Lower lobe of right lung (tissue), 2 donors: ENCODE measurements at regions not wholly inside any gene's neighbourhood (a gene's known extent, or its start where the extent isn't known, plus 50 kb on each side); places are given as distances from the start of the nearest gene placed in this dataset.

Experiments
- ATAC-seq, 2 donors: fragments of 200-7000 bp; cut with Tn5 transposase; one replicate each; pipeline ENCODE4 v1.9.1; 2020 to 2022; ENCODE audit warnings: mild to moderate bottlenecking in 2 of 2, moderate library complexity in 2 of 2
- DNase-seq: peaks from one replicate; pipeline ENCODE4 v3.0.0-alpha.2; 2020
- H3K27ac ChIP-seq: fragments of 200-600 bp; one replicate; pipeline ENCODE4 v1.8.0; 2022
- H3K27me3 ChIP-seq: fragments of 200-600 bp; one replicate; pipeline ENCODE4 v1.8.0; 2022; ENCODE audit warnings: low read depth
- H3K36me3 ChIP-seq: fragments of 200-600 bp; one replicate; pipeline ENCODE4 v1.8.0; 2022; ENCODE audit warnings: mild to moderate bottlenecking
- H3K4me1 ChIP-seq: fragments of 200-600 bp; one replicate; pipeline ENCODE4 v1.8.0; 2022
- H3K4me3 ChIP-seq: fragments of 200-600 bp; one replicate; pipeline ENCODE4 v1.8.0; 2022; ENCODE audit warnings: mild to moderate bottlenecking
- H3K9me3 ChIP-seq: fragments of 200-600 bp; one replicate; pipeline ENCODE4 v1.8.0; 2022
- CTCF ChIP-seq: fragments of 200-600 bp; IDR thresholded peaks from one replicate; pipeline ENCODE4 v1.8.0; 2022; ENCODE audit warnings: antibody characterized with exemption, mild to moderate bottlenecking
- intact Hi-C: fragments of 100-400 bp; cut with DNase I; formaldehyde crosslinking; loops from one replicate; pipeline ENCODE4 v1.11.0; 2022
- donor health status: DM: no; HTN: yes; CAD: no; lungs with severe emphysema.

DNA sequence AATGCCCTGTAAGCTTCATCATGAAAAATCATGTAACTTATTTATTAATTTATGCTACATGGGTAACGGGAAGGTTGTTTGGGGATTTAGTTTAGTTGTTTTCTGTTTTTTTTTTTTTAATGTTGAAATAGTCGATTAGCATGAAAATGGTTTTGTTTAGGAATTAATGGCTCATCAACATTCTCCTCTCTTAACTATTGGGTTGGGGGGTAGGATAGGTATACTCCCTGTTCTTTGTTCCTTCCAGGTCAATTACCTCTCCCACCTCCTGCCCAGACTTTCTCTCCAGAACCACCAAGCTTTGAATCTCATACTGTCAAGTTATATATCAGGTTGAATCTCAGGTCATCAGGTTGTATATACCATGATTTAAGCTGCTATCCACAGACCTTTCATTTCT, 568.7 kb upstream of the DSEL start:
- Histone ChIP-seq H3K27me3 (no peaks in the 10 kb centered on the region), H3K4me1 (no peaks in the 10 kb centered on the region), H3K9me3 (no peaks in the 10 kb centered on the region), H3K4me3 (no peak overlapping the region), H3K27ac (no peak overlapping the region), H3K36me3 (no peaks in the 10 kb centered on the region)
- intact Hi-C loops: no loop called here
- ATAC-seq (no peak), DNase-seq (no peak)
- TF ChIP-seq CTCF: no peak

DNA sequence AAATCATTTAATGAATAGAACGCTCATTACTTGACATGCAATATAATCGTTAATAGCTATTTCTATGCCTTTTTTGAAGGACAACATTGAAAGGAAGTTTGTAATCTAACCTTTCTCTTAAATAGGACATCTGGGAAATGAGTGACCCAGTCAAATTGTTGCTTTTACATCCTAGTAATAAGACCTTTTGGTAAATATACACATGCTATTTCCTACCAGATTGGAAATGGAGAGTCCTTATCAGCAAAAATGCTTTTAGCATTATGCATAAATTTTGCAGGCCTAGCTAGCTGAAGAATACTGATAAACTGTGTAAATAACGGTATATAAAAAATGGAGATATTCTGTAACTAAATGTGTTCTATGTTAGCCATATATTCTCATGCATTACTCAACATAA, 567.3 kb upstream of the DSEL start:
- DNase-seq (no peak), ATAC-seq (no peak)
- no peaks in the 10 kb centered on the region for H3K27me3 ChIP-seq
- no peak overlapping the region for H3K27ac ChIP-seq
- no peak for TF ChIP-seq CTCF
- intact Hi-C loops: no loop called here
- H3K9me3 ChIP-seq: no peaks in the 10 kb centered on the region
- H3K4me1 ChIP-seq: no peaks in the 10 kb centered on the region
- H3K36me3 ChIP-seq: no peaks in the 10 kb centered on the region
- H3K4me3 ChIP-seq: no peak overlapping the region

DNA sequence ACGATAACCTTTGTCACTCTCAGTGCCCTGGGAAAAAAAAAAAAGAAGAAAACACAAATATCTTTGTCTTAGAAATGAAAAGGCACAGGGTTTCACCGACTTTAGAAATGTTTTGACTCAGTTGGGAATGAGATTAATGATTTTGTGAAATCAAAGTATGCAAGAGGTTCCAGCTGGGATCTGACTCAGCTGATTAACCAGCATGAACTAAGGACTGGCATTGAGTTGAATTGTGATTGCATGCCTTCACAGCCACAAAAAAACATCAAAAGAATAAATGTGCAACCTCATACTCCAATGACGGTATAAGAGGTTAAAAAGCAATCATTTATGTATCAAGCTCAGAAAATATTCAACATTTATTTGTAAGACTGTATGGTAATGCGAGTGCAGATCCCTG, 566.6 kb upstream of the DSEL start:
- Histone ChIP-seq H3K9me3 (no peaks in the 10 kb centered on the region), H3K36me3 (no peaks in the 10 kb centered on the region), H3K27me3 (no peaks in the 10 kb centered on the region), H3K27ac (no peak overlapping the region), H3K4me1 (no peaks in the 10 kb centered on the region), H3K4me3 (no peak overlapping the region)
- ATAC-seq: no peak
- no peak for DNase-seq
- TF ChIP-seq CTCF: no peak
- intact Hi-C loops: no loop called here

GRCh38 chr18:68072744-68073143, 556.2 kb upstream of the DSEL start:
- no peaks in the 10 kb centered on the region for H3K4me1 ChIP-seq
- H3K4me3 ChIP-seq: no peak overlapping the region
- H3K9me3 ChIP-seq: peaks cover 8% of the 10 kb centered on the region
- DNase-seq: no peak
- ATAC-seq: no peak
- intact Hi-C loops: no loop called here
- TF ChIP-seq CTCF: no peak
- H3K36me3 ChIP-seq: no peaks in the 10 kb centered on the region
- H3K27ac ChIP-seq: no peak overlapping the region
- H3K27me3 ChIP-seq: no peaks in the 10 kb centered on the region

GRCh38 chr18:68060871-68061270, 544.4 kb upstream of the DSEL start:
- Histone ChIP-seq H3K36me3 (no peaks in the 10 kb centered on the region), H3K4me1 (no peaks in the 10 kb centered on the region), H3K9me3 (peaks cover 9% of the 10 kb centered on the region), H3K27me3 (no peaks in the 10 kb centered on the region), H3K27ac (no peak overlapping the region), H3K4me3 (no peak overlapping the region)
- DNase-seq (no peak), ATAC-seq (no peak)
- intact Hi-C loops: no loop called here
- no peak for TF ChIP-seq CTCF

GRCh38 chr18:68056936-68057335, 540.4 kb upstream of the DSEL start:
- intact Hi-C loops: no loop called here
- Histone ChIP-seq H3K9me3 (no peaks in the 10 kb centered on the region), H3K4me1 (no peaks in the 10 kb centered on the region), H3K36me3 (no peaks in the 10 kb centered on the region), H3K27me3 (no peaks in the 10 kb centered on the region), H3K27ac (no peak overlapping the region), H3K4me3 (no peak overlapping the region)
- TF ChIP-seq CTCF: no peak
- DNase-seq (no peak), ATAC-seq (no peak)
